ENCODE measurements at regions not wholly inside any gene's neighbourhood (a gene's known extent, or its start where the extent isn't known, plus 50 kb on each side); places are given as distances from the start of the nearest gene placed in this dataset.

DNA sequence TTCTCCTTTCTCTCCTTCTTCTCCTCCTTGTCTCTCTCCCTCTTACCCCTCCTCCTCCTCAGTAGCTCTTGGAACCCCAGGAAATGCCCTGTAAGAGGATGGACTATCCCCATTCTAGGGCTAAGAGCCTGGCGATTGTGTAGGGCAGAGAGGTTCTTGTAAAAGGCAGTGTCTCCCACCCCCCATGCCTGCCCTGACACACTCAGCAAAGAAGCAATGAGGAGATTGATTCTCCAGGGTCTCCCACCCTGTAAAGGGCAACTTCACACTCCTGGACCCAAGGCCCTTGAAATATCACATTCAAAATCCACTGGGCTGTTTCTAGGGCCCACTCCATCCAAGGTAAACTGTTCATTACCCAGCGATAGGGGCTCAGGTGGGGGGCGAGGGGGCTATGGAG is 144.1 kb downstream of the INSIG2 start:
- no peak for TF ChIP-seq CTCF (IDR thresholded peaks at IDR 0.05)
- TF ChIP-seq EZH2 (IDR thresholded peaks at IDR 0.05), result peak; percentile 8
- no peak for TF ChIP-seq EZH2phosphoT487 (IDR thresholded peaks at IDR 0.05)

All from neural progenitor cell (in vitro differentiated cells).